Germinal center (tissue), 1 donor: ENCODE measurements at regions not wholly inside any gene's neighbourhood (a gene's known extent, or its start where the extent isn't known, plus 50 kb on each side); places are given as distances from the start of the nearest gene placed in this dataset.
"Not testable (repeated sequence)": the region's sequence is repeated elsewhere in the genome, so short reads cannot be mapped to it uniquely, and the experiment has no call there.

Experiments used
- DNase-seq: peaks from one replicate; pipeline ENCODE4 v3.0.0; 2012; ENCODE audit warnings: mixed read lengths, low spot score

GRCh38 chr4:189602827-189603226 lies 337.8 kb upstream of the FRG1 start:
- DNase-seq: not testable (repeated sequence)

GRCh38 chr4:189610571-189610970 lies 330.1 kb upstream of the FRG1 start:
- DNase-seq: not testable (repeated sequence)

GRCh38 chr4:189613207-189613606 lies 327.5 kb upstream of the FRG1 start:
- no peak for DNase-seq

- no peak for DNase-seq
These were observed 325.4 kb upstream of the FRG1 start for GRCh38 chr4:189615217-189615663.

- DNase-seq: not testable (repeated sequence)
These were observed 322.9 kb upstream of the FRG1 start for GRCh38 chr4:189617741-189618140.

GRCh38 chr4:189619441-189620250 lies 321.0 kb upstream of the FRG1 start:
- not testable (repeated sequence) for DNase-seq

GRCh38 chr4:189622574-189622973 lies 318.1 kb upstream of the FRG1 start:
- DNase-seq: not testable (repeated sequence)

GRCh38 chr4:189627041-189627440 lies 313.6 kb upstream of the FRG1 start:
- not testable (repeated sequence) for DNase-seq

- DNase-seq: not testable (repeated sequence)
These were observed 310.9 kb upstream of the FRG1 start for GRCh38 chr4:189629733-189630132.

- not testable (repeated sequence) for DNase-seq
These were observed 309.6 kb upstream of the FRG1 start for GRCh38 chr4:189630913-189631567.

GRCh38 chr4:189631568-189631916 lies 309.1 kb upstream of the FRG1 start:
- DNase-seq: not testable (repeated sequence)

- DNase-seq: not testable (repeated sequence)
These were observed 290.2 kb upstream of the FRG1 start for GRCh38 chr4:189650436-189650835.

GRCh38 chr4:189653130-189653653 lies 287.5 kb upstream of the FRG1 start:
- not testable (repeated sequence) for DNase-seq

- DNase-seq: not testable (repeated sequence)
These were observed 286.7 kb upstream of the FRG1 start for GRCh38 chr4:189653983-189654382.

- DNase-seq: not testable (repeated sequence)
These were observed 286.3 kb upstream of the FRG1 start for GRCh38 chr4:189654396-189654795.

GRCh38 chr4:189655817-189656216 lies 284.9 kb upstream of the FRG1 start:
- not testable (repeated sequence) for DNase-seq

GRCh38 chr4:189656641-189657040 lies 284.0 kb upstream of the FRG1 start:
- no peak for DNase-seq

GRCh38 chr4:189658259-189658658 lies 282.4 kb upstream of the FRG1 start:
- not testable (repeated sequence) for DNase-seq

GRCh38 chr4:189658831-189659230 lies 281.8 kb upstream of the FRG1 start:
- DNase-seq: not testable (repeated sequence)

- DNase-seq: no peak
These were observed 281.4 kb upstream of the FRG1 start for GRCh38 chr4:189659287-189659686.

GRCh38 chr4:189660722-189661360 lies 279.8 kb upstream of the FRG1 start:
- no peak for DNase-seq

GRCh38 chr4:189664693-189665250 lies 275.9 kb upstream of the FRG1 start:
- DNase-seq: no peak
